ENCODE measurements at regions not wholly inside any gene's neighbourhood (a gene's known extent, or its start where the extent isn't known, plus 50 kb on each side); places are given as distances from the start of the nearest gene placed in this dataset.

DNA sequence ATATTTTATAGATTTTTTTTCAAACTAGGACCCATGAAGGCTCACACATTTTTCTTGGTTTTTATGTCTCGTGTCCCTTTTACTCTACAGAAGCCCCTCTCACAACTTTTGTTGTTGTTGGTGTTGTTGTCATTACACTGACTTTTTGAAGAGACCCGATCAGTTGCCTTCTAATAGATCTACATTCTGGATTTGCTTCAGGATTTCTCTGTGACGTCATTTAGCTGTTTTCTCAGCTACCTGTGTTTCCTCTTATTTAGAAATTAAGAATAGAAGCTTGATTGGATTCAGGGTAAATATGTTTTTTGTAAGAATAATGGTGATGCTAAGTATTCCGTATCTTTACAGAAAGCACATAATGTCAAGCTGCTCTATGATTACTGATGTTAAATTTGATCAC is 213.3 kb upstream of the ZNF462 start:
- Histone ChIP-seq H3K27ac (ENCODE audit: low read depth, low read length) (no peak overlapping the region), H3K4me1 (ENCODE audit: control insufficient read depth, insufficient read depth, low read length) (no peaks in the 10 kb centered on the region), H3K27me3 (ENCODE audit: control insufficient read depth, insufficient read depth, low read length) (no peaks in the 10 kb centered on the region), H3K36me3 (ENCODE audit: control insufficient read depth, insufficient read depth, low read length) (no peaks in the 10 kb centered on the region), H3K9me3 (ENCODE audit: control insufficient read depth, insufficient read depth, low read length) (no peaks in the 10 kb centered on the region), H3K4me3 (ENCODE audit: low read depth, low read length) (no peak overlapping the region)
- no CpG with 5 or more reads among the region's 4 CpGs for WGBS (ENCODE audit: insufficient coverage)
- no peak for DNase-seq (ENCODE audit: low read depth in 4 of 6, low spot score in 6 of 6)

DNA sequence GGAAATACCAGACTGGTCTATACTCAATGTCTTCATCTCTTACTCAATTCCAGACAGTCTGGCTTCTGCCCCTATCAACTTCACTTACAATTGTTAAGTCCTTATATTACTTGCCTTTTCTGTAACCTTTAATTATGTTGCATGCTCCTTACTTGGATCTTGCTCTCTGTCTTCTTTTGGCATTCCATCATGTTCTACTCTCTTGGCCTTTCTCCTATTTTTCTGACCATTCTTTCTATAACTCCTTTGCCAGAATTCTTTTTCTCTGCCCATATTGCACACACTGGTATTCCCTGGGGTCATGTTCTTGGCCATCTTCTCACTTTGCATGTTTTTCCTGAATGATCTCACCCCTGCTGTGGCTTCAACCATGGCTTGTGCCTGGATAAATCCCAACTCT is 209.8 kb upstream of the ZNF462 start:
- DNase-seq (ENCODE audit: low read depth in 4 of 6, low spot score in 6 of 6), result no peak
- Histone ChIP-seq H3K4me1 (ENCODE audit: control insufficient read depth, insufficient read depth, low read length) (no peaks in the 10 kb centered on the region), H3K9me3 (ENCODE audit: control insufficient read depth, insufficient read depth, low read length) (no peaks in the 10 kb centered on the region), H3K4me3 (ENCODE audit: low read depth, low read length) (no peak overlapping the region), H3K27ac (ENCODE audit: low read depth, low read length) (no peak overlapping the region), H3K27me3 (ENCODE audit: control insufficient read depth, insufficient read depth, low read length) (no peaks in the 10 kb centered on the region), H3K36me3 (ENCODE audit: control insufficient read depth, insufficient read depth, low read length) (no peaks in the 10 kb centered on the region)

DNA sequence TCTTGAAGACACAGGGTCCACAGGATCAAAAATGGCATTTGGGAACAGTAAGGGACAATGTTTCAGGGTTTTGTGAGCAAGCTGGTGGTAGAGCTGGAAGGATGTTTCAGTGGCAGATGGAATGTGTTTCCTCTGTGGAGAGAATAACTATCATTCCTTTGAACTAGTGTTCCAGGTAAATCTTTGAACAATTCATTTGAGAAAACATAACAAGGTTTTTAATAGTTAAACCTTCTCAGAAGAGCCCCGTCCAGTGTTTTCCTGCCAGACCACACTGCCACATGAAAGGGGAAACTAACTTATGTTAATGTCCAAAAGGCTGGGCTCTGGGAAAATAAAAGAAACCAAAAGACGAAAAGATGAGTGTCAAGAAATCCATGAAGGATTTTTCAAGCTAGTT is 207.0 kb upstream of the ZNF462 start:
- no CpG with 5 or more reads among the region's 2 CpGs for WGBS (ENCODE audit: insufficient coverage)
- H3K4me1 ChIP-seq (ENCODE audit: control insufficient read depth, insufficient read depth, low read length), result no peaks in the 10 kb centered on the region
- H3K27me3 ChIP-seq (ENCODE audit: control insufficient read depth, insufficient read depth, low read length), result no peaks in the 10 kb centered on the region
- H3K36me3 ChIP-seq (ENCODE audit: control insufficient read depth, insufficient read depth, low read length), result no peaks in the 10 kb centered on the region
- no peak for DNase-seq (ENCODE audit: low read depth in 4 of 6, low spot score in 6 of 6)
- no peak overlapping the region for H3K4me3 ChIP-seq (ENCODE audit: low read depth, low read length)
- H3K27ac ChIP-seq (ENCODE audit: low read depth, low read length), result no peak overlapping the region
- H3K9me3 ChIP-seq (ENCODE audit: control insufficient read depth, insufficient read depth, low read length), result no peaks in the 10 kb centered on the region

DNA sequence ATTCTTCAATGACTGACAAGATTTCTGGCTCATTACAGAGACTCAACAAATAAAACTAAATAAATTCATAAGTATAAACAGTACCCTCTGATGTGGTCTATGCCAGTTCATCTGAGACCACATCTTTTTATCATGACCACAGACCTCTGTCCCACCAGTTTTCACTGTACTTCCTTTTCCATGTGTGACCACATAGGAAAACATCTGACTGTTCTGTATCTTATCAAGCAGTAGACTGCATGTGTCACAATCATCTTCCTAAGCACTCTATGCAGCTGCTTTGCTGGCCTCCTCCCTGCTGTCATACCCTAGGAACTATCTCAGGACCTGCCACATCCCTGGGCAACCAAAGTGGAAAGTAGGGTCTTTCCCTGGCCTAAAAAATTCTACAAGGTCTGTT is 205.0 kb upstream of the ZNF462 start:
- no peak overlapping the region for H3K4me3 ChIP-seq (ENCODE audit: low read depth, low read length)
- H3K36me3 ChIP-seq (ENCODE audit: control insufficient read depth, insufficient read depth, low read length), result no peaks in the 10 kb centered on the region
- H3K4me1 ChIP-seq (ENCODE audit: control insufficient read depth, insufficient read depth, low read length), result no peaks in the 10 kb centered on the region
- H3K27me3 ChIP-seq (ENCODE audit: control insufficient read depth, insufficient read depth, low read length), result no peaks in the 10 kb centered on the region
- H3K9me3 ChIP-seq (ENCODE audit: control insufficient read depth, insufficient read depth, low read length), result no peaks in the 10 kb centered on the region
- DNase-seq (ENCODE audit: low read depth in 4 of 6, low spot score in 6 of 6), result no peak
- H3K27ac ChIP-seq (ENCODE audit: low read depth, low read length), result no peak overlapping the region

DNA sequence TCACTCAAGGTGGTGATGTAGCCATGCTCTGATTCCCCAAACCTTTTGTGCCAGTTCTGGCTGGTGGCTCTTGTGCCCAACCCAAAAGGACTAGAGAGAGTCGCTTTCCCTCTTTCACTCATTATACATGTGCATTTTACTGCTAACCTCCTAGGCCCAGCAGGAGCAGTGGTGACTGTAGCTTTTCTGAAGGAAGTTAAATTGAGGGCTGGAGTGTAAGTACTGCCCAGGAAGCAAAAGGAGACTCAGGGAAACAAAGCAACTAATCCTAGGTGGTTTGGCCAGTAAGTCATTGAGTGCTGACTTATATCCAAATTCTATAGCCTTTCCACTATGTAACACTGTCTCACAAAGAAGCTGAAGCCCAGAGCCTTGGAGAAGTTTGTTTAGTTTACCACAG is 194.4 kb upstream of the ZNF462 start:
- Histone ChIP-seq H3K9me3 (ENCODE audit: control insufficient read depth, insufficient read depth, low read length) (no peaks in the 10 kb centered on the region), H3K36me3 (ENCODE audit: control insufficient read depth, insufficient read depth, low read length) (no peaks in the 10 kb centered on the region), H3K27me3 (ENCODE audit: control insufficient read depth, insufficient read depth, low read length) (no peaks in the 10 kb centered on the region), H3K27ac (ENCODE audit: low read depth, low read length) (no peak overlapping the region), H3K4me3 (ENCODE audit: low read depth, low read length) (no peak overlapping the region), H3K4me1 (ENCODE audit: control insufficient read depth, insufficient read depth, low read length) (no peaks in the 10 kb centered on the region)
- WGBS (ENCODE audit: insufficient coverage), result no CpG with 5 or more reads among the region's 1 CpG
- no peak for DNase-seq (ENCODE audit: low read depth in 4 of 6, low spot score in 6 of 6)

DNA sequence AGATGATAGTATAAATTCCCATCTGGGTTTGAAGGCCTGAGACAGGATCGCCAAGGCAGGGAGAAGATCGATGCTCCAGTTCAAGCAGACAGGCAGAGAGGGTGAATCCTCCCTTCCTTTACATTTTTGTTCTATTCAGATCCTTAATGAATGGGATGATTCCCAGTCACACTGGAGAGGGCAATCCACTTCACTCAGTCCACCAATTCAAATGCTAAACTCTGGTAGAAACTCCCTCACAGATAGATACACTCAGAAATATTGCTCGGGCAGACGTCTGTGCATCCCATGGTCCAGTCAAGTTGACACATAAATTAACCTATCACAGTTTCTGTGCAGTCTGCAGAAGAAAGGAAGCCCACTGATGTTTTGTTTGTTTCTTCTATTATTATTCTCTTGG is 193.1 kb upstream of the ZNF462 start:
- H3K36me3 ChIP-seq (ENCODE audit: control insufficient read depth, insufficient read depth, low read length), result no peaks in the 10 kb centered on the region
- no peak overlapping the region for H3K27ac ChIP-seq (ENCODE audit: low read depth, low read length)
- no peaks in the 10 kb centered on the region for H3K9me3 ChIP-seq (ENCODE audit: control insufficient read depth, insufficient read depth, low read length)
- no peak for DNase-seq (ENCODE audit: low read depth in 4 of 6, low spot score in 6 of 6)
- H3K4me1 ChIP-seq (ENCODE audit: control insufficient read depth, insufficient read depth, low read length), result no peaks in the 10 kb centered on the region
- H3K27me3 ChIP-seq (ENCODE audit: control insufficient read depth, insufficient read depth, low read length), result no peaks in the 10 kb centered on the region
- H3K4me3 ChIP-seq (ENCODE audit: low read depth, low read length), result no peak overlapping the region
- WGBS (ENCODE audit: insufficient coverage), result 79% methylated on average over 3 of the region's 4 CpGs

DNA sequence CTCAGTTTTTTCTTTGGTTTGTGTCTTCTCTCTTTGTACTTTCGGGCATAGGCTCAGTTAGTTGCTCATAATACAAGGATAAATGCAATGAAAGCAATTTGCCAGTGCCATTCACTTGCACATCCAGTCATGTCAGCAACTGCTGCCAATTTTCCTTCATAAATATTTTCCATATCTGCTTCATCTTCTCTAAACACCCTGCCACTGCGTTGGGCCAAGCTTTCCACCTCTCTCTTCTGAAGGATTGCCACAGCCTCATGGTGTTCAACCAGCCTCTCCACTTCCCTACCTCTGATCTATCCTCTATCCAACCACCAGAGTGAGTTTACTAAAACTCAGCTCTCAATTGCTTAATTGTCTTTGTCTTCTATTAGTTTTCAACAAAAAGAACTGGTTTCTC is 192.5 kb upstream of the ZNF462 start:
- DNase-seq (ENCODE audit: low read depth in 4 of 6, low spot score in 6 of 6), result no peak
- Histone ChIP-seq H3K36me3 (ENCODE audit: control insufficient read depth, insufficient read depth, low read length) (no peaks in the 10 kb centered on the region), H3K27ac (ENCODE audit: low read depth, low read length) (no peak overlapping the region), H3K27me3 (ENCODE audit: control insufficient read depth, insufficient read depth, low read length) (no peaks in the 10 kb centered on the region), H3K9me3 (ENCODE audit: control insufficient read depth, insufficient read depth, low read length) (no peaks in the 10 kb centered on the region), H3K4me1 (ENCODE audit: control insufficient read depth, insufficient read depth, low read length) (no peaks in the 10 kb centered on the region), H3K4me3 (ENCODE audit: low read depth, low read length) (no peak overlapping the region)
- 100% methylated on average over 1 of the region's 2 CpGs for WGBS (ENCODE audit: insufficient coverage)

DNA sequence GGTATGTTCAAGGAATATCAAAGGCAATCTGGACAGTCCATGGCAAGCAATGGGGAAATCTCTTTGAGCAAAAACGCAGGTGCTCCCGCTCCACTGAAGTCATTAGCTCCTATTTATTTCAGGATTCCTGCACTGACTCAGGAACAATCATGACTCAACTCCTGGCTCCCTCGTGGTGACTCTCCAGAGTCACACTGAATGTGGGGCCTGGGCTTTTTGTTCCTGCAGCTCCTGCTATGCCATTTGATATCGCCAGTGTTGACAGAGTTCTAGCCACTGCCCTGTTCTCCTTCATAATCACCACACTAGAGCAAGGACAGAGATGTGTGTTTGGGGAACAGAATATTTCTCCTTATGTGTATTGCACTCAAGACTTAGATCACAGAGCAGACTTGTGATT is 187.2 kb upstream of the ZNF462 start:
- Histone ChIP-seq H3K27me3 (ENCODE audit: control insufficient read depth, insufficient read depth, low read length) (no peaks in the 10 kb centered on the region), H3K36me3 (ENCODE audit: control insufficient read depth, insufficient read depth, low read length) (no peaks in the 10 kb centered on the region), H3K4me3 (ENCODE audit: low read depth, low read length) (no peak overlapping the region), H3K27ac (ENCODE audit: low read depth, low read length) (no peak overlapping the region), H3K9me3 (ENCODE audit: control insufficient read depth, insufficient read depth, low read length) (no peaks in the 10 kb centered on the region), H3K4me1 (ENCODE audit: control insufficient read depth, insufficient read depth, low read length) (no peaks in the 10 kb centered on the region)
- no peak for DNase-seq (ENCODE audit: low read depth in 4 of 6, low spot score in 6 of 6)
- 80% methylated on average over 3 of the region's 4 CpGs for WGBS (ENCODE audit: insufficient coverage)

DNA sequence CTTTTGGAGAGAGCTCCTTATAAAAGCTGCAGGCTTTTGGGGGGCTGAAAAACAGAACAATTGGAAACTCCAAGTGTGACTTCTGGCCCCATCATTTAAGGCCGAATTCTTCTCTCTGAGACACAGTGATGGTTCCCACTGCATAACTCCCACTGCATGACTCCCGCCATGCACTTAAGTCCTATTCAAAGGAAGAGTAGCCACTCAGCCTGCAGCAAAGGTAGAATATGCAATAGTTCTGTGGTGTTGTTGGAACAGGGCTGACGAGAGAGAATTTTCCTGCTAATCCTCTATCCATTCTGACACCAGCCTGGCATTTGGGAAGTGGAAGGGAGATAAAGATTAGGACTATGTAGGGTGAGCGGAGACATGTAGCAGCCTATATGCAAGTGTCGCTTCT is 185.6 kb upstream of the ZNF462 start:
- H3K27me3 ChIP-seq (ENCODE audit: control insufficient read depth, insufficient read depth, low read length), result no peaks in the 10 kb centered on the region
- H3K4me3 ChIP-seq (ENCODE audit: low read depth, low read length), result no peak overlapping the region
- H3K4me1 ChIP-seq (ENCODE audit: control insufficient read depth, insufficient read depth, low read length), result no peaks in the 10 kb centered on the region
- no peak overlapping the region for H3K27ac ChIP-seq (ENCODE audit: low read depth, low read length)
- WGBS (ENCODE audit: insufficient coverage), result no CpG with 5 or more reads among the region's 5 CpGs
- no peaks in the 10 kb centered on the region for H3K9me3 ChIP-seq (ENCODE audit: control insufficient read depth, insufficient read depth, low read length)
- no peak for DNase-seq (ENCODE audit: low read depth in 4 of 6, low spot score in 6 of 6)
- no peaks in the 10 kb centered on the region for H3K36me3 ChIP-seq (ENCODE audit: control insufficient read depth, insufficient read depth, low read length)

DNA sequence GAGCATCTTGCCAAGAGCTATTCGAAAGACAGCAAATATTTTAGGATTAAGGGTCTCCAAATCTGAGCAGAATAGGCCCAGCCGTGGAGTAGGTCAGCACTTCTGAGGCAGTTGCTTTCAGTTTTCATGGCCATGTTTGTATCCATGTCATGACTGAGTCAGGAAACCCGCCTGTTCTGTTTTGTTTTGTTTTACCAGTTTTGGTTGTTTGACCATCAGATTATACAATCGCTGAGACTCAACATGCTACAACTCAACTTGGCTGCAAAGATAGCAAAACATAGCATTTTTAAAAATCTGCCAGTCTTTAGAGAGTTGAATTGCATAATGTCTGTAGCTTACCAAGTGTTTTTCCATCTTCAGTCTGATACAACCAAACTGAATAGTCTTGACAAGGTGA is 185.1 kb upstream of the ZNF462 start:
- DNase-seq (ENCODE audit: low read depth in 4 of 6, low spot score in 6 of 6), result no peak

DNA sequence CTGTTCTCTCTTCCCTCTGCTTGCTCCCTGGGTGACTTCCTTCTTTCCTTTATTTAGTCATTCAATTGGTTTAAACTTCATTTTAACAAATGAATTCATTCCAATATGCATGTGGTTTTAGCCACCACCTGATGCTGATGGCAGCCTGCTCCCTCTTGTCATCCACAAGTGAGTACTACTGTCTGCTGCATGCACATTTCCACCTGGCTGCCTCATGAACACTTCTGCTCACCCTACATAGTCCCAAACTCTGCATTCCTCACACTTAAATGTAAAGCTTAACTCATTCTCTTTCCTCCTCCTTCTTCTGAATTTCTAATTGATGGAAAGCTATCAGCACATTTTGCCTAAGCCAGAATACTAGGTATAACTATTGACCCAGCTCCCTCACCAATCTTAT is 184.7 kb upstream of the ZNF462 start:
- no peak overlapping the region for H3K27ac ChIP-seq (ENCODE audit: low read depth, low read length)
- no peaks in the 10 kb centered on the region for H3K9me3 ChIP-seq (ENCODE audit: control insufficient read depth, insufficient read depth, low read length)
- DNase-seq (ENCODE audit: low read depth in 4 of 6, low spot score in 6 of 6), result no peak
- H3K4me3 ChIP-seq (ENCODE audit: low read depth, low read length), result no peak overlapping the region
- no peaks in the 10 kb centered on the region for H3K27me3 ChIP-seq (ENCODE audit: control insufficient read depth, insufficient read depth, low read length)
- no peaks in the 10 kb centered on the region for H3K36me3 ChIP-seq (ENCODE audit: control insufficient read depth, insufficient read depth, low read length)
- no peaks in the 10 kb centered on the region for H3K4me1 ChIP-seq (ENCODE audit: control insufficient read depth, insufficient read depth, low read length)

More for the DNA sequence above, 185.1 kb upstream of the ZNF462 start:
- Histone ChIP-seq H3K4me1 (ENCODE audit: control insufficient read depth, insufficient read depth, low read length) (no peaks in the 10 kb centered on the region), H3K36me3 (ENCODE audit: control insufficient read depth, insufficient read depth, low read length) (no peaks in the 10 kb centered on the region), H3K27me3 (ENCODE audit: control insufficient read depth, insufficient read depth, low read length) (no peaks in the 10 kb centered on the region), H3K4me3 (ENCODE audit: low read depth, low read length) (no peak overlapping the region), H3K9me3 (ENCODE audit: control insufficient read depth, insufficient read depth, low read length) (no peaks in the 10 kb centered on the region), H3K27ac (ENCODE audit: low read depth, low read length) (no peak overlapping the region)
- WGBS (ENCODE audit: insufficient coverage), result 97% methylated on average over 3 of the region's 4 CpGs

Measured in spinal cord (tissue), 9 donors.